Stimulated activated effector memory CD8-positive, alpha-beta T cell treated with anti-CD3 and anti-CD28 coated beads, Interleukin-12 subunit alpha, Interleukin-12 subunit beta, amount 100 ng/mL, for 72 hours (primary cell): ENCODE measurements at regions not wholly inside any gene's neighbourhood (a gene's known extent, or its start where the extent isn't known, plus 50 kb on each side); places are given as distances from the start of the nearest gene placed in this dataset.

ENCODE experiments used
- ATAC-seq: fragments of 150-1000 bp; cut with Tn5 transposase; 2 replicates; pipeline ENCODE4 v1.10.0; 2021
- DNase-seq, 2 donors: peaks; one replicate each; pipeline ENCODE4 v3.0.0; 2021 to 2022; ENCODE audit warnings: low spot score in 2 of 2
- H3K27ac Mint-ChIP-seq: one replicate; pipeline ENCODE4 v1.8.0; 2022; ENCODE audit warnings: mild to moderate bottlenecking, mixed read lengths
- H3K36me3 Mint-ChIP-seq: one replicate; pipeline ENCODE4 v1.8.0; 2022; ENCODE audit warnings: mild to moderate bottlenecking, mixed read lengths
- H3K4me1 Mint-ChIP-seq: one replicate; pipeline ENCODE4 v1.8.0; 2022; ENCODE audit warnings: mixed read lengths
- H3K4me3 Mint-ChIP-seq: one replicate; pipeline ENCODE4 v1.8.0; 2022; ENCODE audit warnings: mild to moderate bottlenecking, mixed read lengths
- H3K9me3 Mint-ChIP-seq: one replicate; pipeline ENCODE4 v1.8.0; 2022; ENCODE audit warnings: mixed read lengths

DNA sequence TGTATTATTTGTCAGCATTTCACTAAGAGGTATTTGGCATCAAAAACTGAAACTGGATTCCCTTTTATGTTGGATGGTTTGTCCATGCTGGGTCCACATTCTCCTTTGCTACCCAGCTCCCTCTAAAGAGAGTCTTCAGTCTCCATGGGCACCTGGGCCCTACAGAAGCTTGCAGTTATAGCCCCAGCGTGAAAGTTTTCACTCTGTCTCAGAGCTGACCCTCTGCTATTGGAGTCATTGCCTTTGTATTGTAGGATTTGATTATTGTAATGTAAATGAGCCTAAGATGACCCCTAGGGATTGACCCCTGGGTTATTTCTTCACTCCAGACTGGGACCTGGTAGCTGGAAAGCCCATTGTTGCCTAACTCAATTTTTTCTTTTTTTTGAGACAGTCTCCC is 1026.5 kb upstream of the EEF2KMT start:
- Mint-ChIP-seq H3K9me3 (peaks cover 6% of the 10 kb centered on the region), H3K4me1 (no peaks in the 10 kb centered on the region), H3K4me3 (no peak overlapping the region), H3K36me3 (no peaks in the 10 kb centered on the region), H3K27ac (no peak overlapping the region)
- ATAC-seq (no peak), DNase-seq (no peak)

DNA sequence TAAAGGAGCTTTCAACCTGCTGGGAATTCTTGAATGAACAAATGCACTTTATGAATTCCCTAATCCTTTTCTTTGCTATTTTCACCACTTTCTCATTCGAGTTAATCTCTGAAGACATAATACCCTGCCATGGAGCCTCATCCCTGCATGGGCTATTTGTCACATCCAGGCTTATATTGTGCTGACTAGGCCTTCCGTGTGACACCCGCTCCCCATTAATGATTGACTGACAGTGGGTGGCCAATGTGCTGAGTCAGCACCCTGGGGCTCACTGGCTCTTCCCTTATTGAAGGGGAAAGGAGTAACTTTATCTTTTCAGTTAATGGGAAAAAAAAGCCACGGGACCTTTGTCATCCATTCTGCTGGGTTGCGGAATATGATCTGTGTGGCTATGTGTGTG is 1024.8 kb upstream of the EEF2KMT start:
- DNase-seq = no peak
- no peak overlapping the region for H3K27ac Mint-ChIP-seq
- no peaks in the 10 kb centered on the region for H3K36me3 Mint-ChIP-seq
- H3K9me3 Mint-ChIP-seq = peaks cover 9% of the 10 kb centered on the region
- no peak overlapping the region for H3K4me3 Mint-ChIP-seq
- no peaks in the 10 kb centered on the region for H3K4me1 Mint-ChIP-seq
- no peak for ATAC-seq

GRCh38 chr16:6114691-6115090 is 1017.1 kb upstream of the EEF2KMT start:
- H3K36me3 Mint-ChIP-seq = no peaks in the 10 kb centered on the region
- DNase-seq (no peak), ATAC-seq (no peak)
- H3K9me3 Mint-ChIP-seq = peaks cover 15% of the 10 kb centered on the region
- no peak overlapping the region for H3K27ac Mint-ChIP-seq
- H3K4me3 Mint-ChIP-seq = no peak overlapping the region
- no peaks in the 10 kb centered on the region for H3K4me1 Mint-ChIP-seq

DNA sequence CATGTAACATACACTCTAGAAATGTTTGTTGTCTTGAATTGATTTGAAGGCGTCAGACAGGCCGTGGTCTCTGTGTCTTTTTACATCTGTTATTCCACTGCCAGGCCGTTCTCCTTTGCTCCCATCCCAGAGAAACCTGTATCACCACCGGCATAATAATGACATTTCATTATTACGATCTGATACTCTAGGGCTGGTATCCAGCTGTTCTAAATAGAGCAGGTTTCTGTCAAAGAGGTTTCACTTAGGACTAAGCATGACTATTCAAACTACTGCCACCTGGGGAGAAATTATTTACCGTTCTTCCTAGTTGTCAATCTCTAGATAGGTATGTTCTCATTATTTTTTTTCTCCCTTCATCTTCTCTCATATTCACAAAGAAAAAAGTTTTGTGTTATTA is 1016.2 kb upstream of the EEF2KMT start:
- no peak overlapping the region for H3K27ac Mint-ChIP-seq
- no peaks in the 10 kb centered on the region for H3K4me1 Mint-ChIP-seq
- ATAC-seq = no peak
- peaks cover 15% of the 10 kb centered on the region for H3K9me3 Mint-ChIP-seq
- DNase-seq = no peak
- H3K36me3 Mint-ChIP-seq = no peaks in the 10 kb centered on the region
- no peak overlapping the region for H3K4me3 Mint-ChIP-seq

- H3K4me3 Mint-ChIP-seq = no peak overlapping the region
- DNase-seq = no peak
- peaks cover 13% of the 10 kb centered on the region for H3K9me3 Mint-ChIP-seq
- no peaks in the 10 kb centered on the region for H3K36me3 Mint-ChIP-seq
- no peak for ATAC-seq
- H3K27ac Mint-ChIP-seq = no peak overlapping the region
- H3K4me1 Mint-ChIP-seq = no peaks in the 10 kb centered on the region
Observed at GRCh38 chr16:6112700-6113099, 1015.1 kb upstream of the EEF2KMT start.

GRCh38 chr16:6111390-6111789 is 1013.8 kb upstream of the EEF2KMT start:
- Mint-ChIP-seq H3K36me3 (no peaks in the 10 kb centered on the region), H3K4me3 (no peak overlapping the region), H3K27ac (no peak overlapping the region), H3K4me1 (no peaks in the 10 kb centered on the region), H3K9me3 (peaks cover 9% of the 10 kb centered on the region)
- no peak for ATAC-seq
- no peak for DNase-seq

DNA sequence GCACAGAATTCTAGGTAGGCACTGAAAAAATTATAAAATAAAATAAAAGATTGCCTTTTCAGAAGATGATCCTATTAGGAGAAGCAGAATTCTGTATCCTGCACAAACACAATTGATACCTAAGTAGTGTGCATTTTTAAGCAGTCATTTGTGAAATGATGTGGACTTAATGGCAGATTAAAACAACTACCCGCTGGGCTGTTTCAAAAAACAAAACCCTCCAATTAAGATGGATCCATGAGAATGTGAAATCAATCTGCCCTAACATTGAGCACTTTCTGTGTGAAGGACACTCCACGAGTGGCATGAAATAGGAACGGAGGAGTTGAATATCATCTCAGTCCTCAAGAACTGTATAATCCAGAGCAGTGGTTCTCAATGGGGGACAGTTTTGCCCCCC is 1012.8 kb upstream of the EEF2KMT start:
- ATAC-seq = no peak
- Mint-ChIP-seq H3K27ac (no peak overlapping the region), H3K4me3 (no peak overlapping the region), H3K9me3 (peaks cover 9% of the 10 kb centered on the region), H3K4me1 (no peaks in the 10 kb centered on the region), H3K36me3 (no peaks in the 10 kb centered on the region)
- no peak for DNase-seq

GRCh38 chr16:6106061-6106460 is 1008.5 kb upstream of the EEF2KMT start:
- DNase-seq (no peak), ATAC-seq (no peak)
- no peak overlapping the region for H3K4me3 Mint-ChIP-seq
- H3K4me1 Mint-ChIP-seq = no peaks in the 10 kb centered on the region
- no peak overlapping the region for H3K27ac Mint-ChIP-seq
- peaks cover 13% of the 10 kb centered on the region for H3K9me3 Mint-ChIP-seq
- no peaks in the 10 kb centered on the region for H3K36me3 Mint-ChIP-seq

GRCh38 chr16:6105115-6105514 is 1007.5 kb upstream of the EEF2KMT start:
- H3K36me3 Mint-ChIP-seq = no peaks in the 10 kb centered on the region
- H3K4me3 Mint-ChIP-seq = no peak overlapping the region
- H3K27ac Mint-ChIP-seq = no peak overlapping the region
- ATAC-seq (no peak), DNase-seq (no peak)
- peaks cover 9% of the 10 kb centered on the region for H3K9me3 Mint-ChIP-seq
- no peaks in the 10 kb centered on the region for H3K4me1 Mint-ChIP-seq

- Mint-ChIP-seq H3K4me3 (no peak overlapping the region), H3K9me3 (peaks cover 9% of the 10 kb centered on the region), H3K36me3 (no peaks in the 10 kb centered on the region), H3K27ac (no peak overlapping the region), H3K4me1 (no peaks in the 10 kb centered on the region)
- DNase-seq = no peak
- no peak for ATAC-seq
Observed at GRCh38 chr16:6104428-6104827, 1006.8 kb upstream of the EEF2KMT start.

DNA sequence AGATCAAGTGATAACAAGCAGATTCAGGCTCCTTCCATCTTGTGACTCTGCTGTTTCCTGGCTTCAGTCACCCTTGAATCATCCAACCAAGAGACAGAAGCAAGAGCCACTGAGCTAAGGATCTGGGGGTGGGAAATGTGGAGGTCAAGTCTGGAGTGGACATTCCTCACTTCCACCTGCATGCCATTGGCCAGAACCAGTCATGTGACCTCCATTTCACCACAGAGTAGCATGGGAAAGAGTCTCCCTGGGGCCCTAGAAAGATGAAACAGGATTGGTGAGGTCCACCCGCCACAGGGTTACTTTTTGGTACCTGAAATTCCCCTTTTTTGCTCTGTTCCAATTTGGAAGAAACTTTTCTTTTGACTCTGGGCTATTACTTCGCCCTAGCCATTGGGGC is 1006.0 kb upstream of the EEF2KMT start:
- DNase-seq = no peak

GRCh38 chr16:6099102-6099501 is 1001.5 kb upstream of the EEF2KMT start:
- Mint-ChIP-seq H3K36me3 (no peaks in the 10 kb centered on the region), H3K4me1 (no peaks in the 10 kb centered on the region), H3K27ac (no peak overlapping the region), H3K4me3 (no peak overlapping the region), H3K9me3 (peaks cover 9% of the 10 kb centered on the region)
- DNase-seq = no peak
- no peak for ATAC-seq

More for the DNA sequence above, 1006.0 kb upstream of the EEF2KMT start:
- Mint-ChIP-seq H3K4me1 (no peaks in the 10 kb centered on the region), H3K4me3 (no peak overlapping the region), H3K27ac (no peak overlapping the region), H3K9me3 (peaks cover 6% of the 10 kb centered on the region), H3K36me3 (no peaks in the 10 kb centered on the region)
- no peak for ATAC-seq

DNA sequence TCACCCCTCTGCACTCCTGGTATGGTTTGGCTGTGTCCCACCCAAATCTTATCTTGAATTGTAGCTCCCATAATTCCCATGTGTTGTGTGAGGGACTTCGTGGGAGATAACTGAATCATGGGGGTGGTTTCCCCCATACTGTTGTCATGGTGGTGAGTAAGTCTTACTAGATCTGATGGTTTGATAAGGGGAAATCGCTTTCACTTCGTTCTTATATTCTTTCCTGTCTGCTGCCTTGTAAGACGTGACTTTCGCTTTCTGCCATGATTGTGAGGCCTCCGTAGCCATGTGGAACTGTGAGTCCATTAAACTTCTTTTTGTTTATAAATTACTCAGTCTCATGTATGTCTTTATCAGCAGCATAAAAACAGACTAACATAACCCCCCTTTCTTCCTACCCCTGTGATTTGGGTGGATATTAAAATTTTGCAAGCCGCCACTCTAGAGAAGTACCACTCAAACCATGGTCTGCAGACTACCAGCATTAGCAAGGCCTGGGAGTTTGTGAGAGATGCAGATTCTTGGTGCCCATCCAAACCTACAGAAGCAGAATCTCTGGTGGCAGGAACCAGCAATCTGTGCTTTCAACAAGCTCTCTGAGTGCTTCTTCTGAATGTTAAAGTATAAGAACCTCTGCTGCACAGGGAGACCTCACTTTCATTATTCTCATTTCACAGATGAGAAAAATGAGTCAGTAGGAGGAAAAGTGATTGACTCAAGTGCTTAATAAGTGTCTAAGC is 999.5 kb upstream of the EEF2KMT start:
- DNase-seq = no peak
- H3K27ac Mint-ChIP-seq = no peak overlapping the region
- H3K36me3 Mint-ChIP-seq = no peaks in the 10 kb centered on the region
- H3K9me3 Mint-ChIP-seq = peaks cover 3% of the 10 kb centered on the region
- H3K4me1 Mint-ChIP-seq = no peaks in the 10 kb centered on the region
- no peak for ATAC-seq
- no peak overlapping the region for H3K4me3 Mint-ChIP-seq

GRCh38 chr16:6095414-6095813 is 997.8 kb upstream of the EEF2KMT start:
- no peaks in the 10 kb centered on the region for H3K4me1 Mint-ChIP-seq
- DNase-seq (no peak), ATAC-seq (no peak)
- no peak overlapping the region for H3K27ac Mint-ChIP-seq
- H3K36me3 Mint-ChIP-seq = no peaks in the 10 kb centered on the region
- peaks cover 13% of the 10 kb centered on the region for H3K9me3 Mint-ChIP-seq
- no peak overlapping the region for H3K4me3 Mint-ChIP-seq

DNA sequence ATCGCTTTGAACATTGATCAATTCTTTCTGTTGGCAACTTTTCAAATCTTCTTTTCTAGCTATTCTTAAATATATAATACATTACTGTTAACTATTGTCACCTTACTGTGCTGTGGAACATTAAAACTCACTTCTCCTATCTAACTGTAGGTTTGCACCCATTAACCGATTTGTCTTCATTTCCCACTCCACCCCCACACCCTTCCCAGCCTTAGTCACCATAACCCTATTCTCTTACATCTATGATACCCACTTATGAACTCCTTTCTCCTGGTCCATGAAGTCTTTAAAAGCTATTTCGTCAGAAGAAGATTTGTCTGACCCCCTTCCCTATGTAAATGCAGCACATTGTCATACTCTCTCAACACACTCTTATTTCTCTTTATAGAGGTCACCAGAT is 993.4 kb upstream of the EEF2KMT start:
- H3K4me3 Mint-ChIP-seq = no peak overlapping the region
- no peak for ATAC-seq
- DNase-seq = no peak
- H3K27ac Mint-ChIP-seq = no peak overlapping the region
- no peaks in the 10 kb centered on the region for H3K4me1 Mint-ChIP-seq
- H3K36me3 Mint-ChIP-seq = no peaks in the 10 kb centered on the region
- H3K9me3 Mint-ChIP-seq = peaks cover 15% of the 10 kb centered on the region

GRCh38 chr16:6081320-6081976 is 983.9 kb upstream of the EEF2KMT start:
- Mint-ChIP-seq H3K4me3 (no peak overlapping the region), H3K36me3 (no peaks in the 10 kb centered on the region), H3K9me3 (peaks cover 4% of the 10 kb centered on the region), H3K4me1 (no peaks in the 10 kb centered on the region), H3K27ac (no peak overlapping the region)
- no peak for ATAC-seq
- peak in 1 of 2 donors; percentile 49 for DNase-seq
